ENCODE measurements at regions not wholly inside any gene's neighbourhood (a gene's known extent, or its start where the extent isn't known, plus 50 kb on each side); places are given as distances from the start of the nearest gene placed in this dataset.

DNA sequence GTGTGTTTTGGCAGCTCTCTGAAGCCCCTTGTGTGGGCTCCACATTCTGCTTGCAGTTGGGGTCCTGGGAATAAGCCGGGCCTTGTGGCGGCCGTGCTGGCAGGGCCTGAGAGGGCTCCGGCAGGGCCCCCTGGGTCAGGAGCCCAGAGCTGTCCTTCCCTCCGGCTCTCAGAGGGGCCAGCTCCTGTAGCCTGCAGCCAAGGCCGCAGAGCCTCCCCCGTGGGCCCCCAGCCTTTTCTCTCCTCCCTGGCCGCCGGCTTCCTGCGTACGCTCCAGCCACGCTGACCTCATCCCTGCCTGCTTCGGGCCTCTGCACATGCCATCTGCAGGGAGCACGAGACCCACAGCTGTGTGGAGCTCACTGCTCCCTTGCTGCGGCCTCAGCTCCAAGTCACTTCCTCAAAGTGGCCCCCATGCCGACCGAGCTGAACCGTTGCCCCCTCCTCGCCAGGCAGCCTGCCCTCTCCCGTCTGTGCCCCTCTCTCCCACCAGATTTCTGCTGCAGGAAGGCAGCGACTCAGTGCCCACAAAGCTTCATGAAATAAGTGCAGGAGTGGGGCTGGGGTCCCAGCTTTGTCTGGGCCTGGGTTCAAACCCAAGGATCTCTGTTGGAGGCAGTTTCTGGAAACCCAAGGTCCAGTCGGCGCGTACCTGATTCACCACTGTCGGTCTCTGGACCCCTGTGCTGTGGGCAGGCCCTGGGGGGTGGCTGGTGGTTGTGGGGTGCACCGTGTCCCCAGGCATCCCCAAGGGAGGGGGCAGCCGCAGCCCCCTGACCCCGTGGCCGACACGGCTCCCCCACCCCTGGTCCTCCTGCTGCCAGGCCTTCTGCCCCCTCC is 57.1 kb upstream of the NKX1-1 start:
- intact Hi-C loops (cut with micrococcal nuclease) (no loop called here), in situ Hi-C loops (cut with MboI) (loop anchor here (5.0 kb wide), 1 partner anchor 51 kb away; no protein-coding TSS in a partner anchor)
- BruUV-seq (replicated peaks): no TSS peak
- peaks cover 47 to 73% of the 10 kb centered on the region in 2 experiments for H3K27me3 ChIP-seq (ENCODE audit: control insufficient read depth in 2 of 2, insufficient read depth in 2 of 2, low read length in 2 of 2)
- CTCF ChIA-PET (ENCODE audit: low intra/inter-chr PET ratio): no interaction called here
- H3K9me1 ChIP-seq (ENCODE audit: control insufficient read depth, insufficient read depth, low read length): no peaks in the 10 kb centered on the region
- H3K4me2 ChIP-seq (ENCODE audit: insufficient read depth, low read length): no peak overlapping the region
- FAIRE-seq: no peak
- H4K20me1 ChIP-seq (replicated peaks; ENCODE audit: control insufficient read depth, insufficient read depth, low read length): peaks cover 10% of the 10 kb centered on the region
- H3K27ac ChIP-seq (ENCODE audit: extremely low read depth, low read depth, low read length): no peak overlapping the region
- no peaks in the 10 kb centered on the region for H3K79me2 ChIP-seq (ENCODE audit: control insufficient read depth, insufficient read depth, low read length)
- no peak overlapping the region for H3K4me3 ChIP-seq
- H3K9me3 ChIP-seq (replicated peaks; ENCODE audit: control insufficient read depth, insufficient read depth, low read depth, low read length): no peaks in the 10 kb centered on the region; the same call in 1 of the 2 replicates
- 0 out of 2 replicates have a peak, but pooled peaks have one; percentile 6 for TF ChIP-seq SPI1 (IDR thresholded peaks at IDR 0.05; ENCODE audit: borderline replicate concordance, low read depth, low read length)
- TF ChIP-seq, protein P1, sequence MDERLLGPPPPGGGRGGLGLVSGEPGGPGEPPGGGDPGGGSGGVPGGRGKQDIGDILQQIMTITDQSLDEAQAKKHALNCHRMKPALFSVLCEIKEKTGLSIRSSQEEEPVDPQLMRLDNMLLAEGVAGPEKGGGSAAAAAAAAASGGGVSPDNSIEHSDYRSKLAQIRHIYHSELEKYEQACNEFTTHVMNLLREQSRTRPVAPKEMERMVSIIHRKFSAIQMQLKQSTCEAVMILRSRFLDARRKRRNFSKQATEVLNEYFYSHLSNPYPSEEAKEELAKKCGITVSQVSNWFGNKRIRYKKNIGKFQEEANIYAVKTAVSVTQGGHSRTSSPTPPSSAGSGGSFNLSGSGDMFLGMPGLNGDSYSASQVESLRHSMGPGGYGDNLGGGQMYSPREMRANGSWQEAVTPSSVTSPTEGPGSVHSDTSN (CRISPR knock-in tag; IDR thresholded peaks at IDR 0.05; ENCODE audit: low read depth): no peak
- TF ChIP-seq, protein P1 (tag; conservative IDR thresholded peaks at IDR 0.05; ENCODE audit: low read depth): no peak
- peak; percentile 84 for TF ChIP-seq BHLHE40 (IDR thresholded peaks at IDR 0.05; ENCODE audit: low read length)
- 2% methylated on average over 20 of the region's 30 CpGs for WGBS (ENCODE audit: insufficient coverage, low coverage, missing lambda C conversion rate)
- no peak; the same call in 2 of the 3 replicates for ATAC-seq
- POLR2A ChIA-PET: interaction anchor here (0.6 kb wide), 1 partner anchor 16 kb away, joined by 3 read pairs; no protein-coding TSS in a partner anchor
- no peak overlapping the region for H3K9ac ChIP-seq (ENCODE audit: insufficient read depth in 1 of 2, low read depth in 2 of 2, low read length in 2 of 2)
- no peaks in the 10 kb centered on the region for H3K36me3 ChIP-seq (ENCODE audit: control insufficient read depth, insufficient read depth, low read length)
- no peak for DNase-seq (ENCODE audit: extremely low read depth in 1 of 4, low spot score in 3 of 4)
- H2AFZ ChIP-seq (ENCODE audit: low read depth, low read length): no peak overlapping the region
- peaks cover 0 to 33% of the 10 kb centered on the region in 2 experiments; a peak in 1 of 5 replicates for H3K4me1 ChIP-seq (replicated peaks in 1 of 2; ENCODE audit: control insufficient read depth in 2 of 2, insufficient read depth in 2 of 2, low read length in 2 of 2)

Data from K562 (cell line).